Neural progenitor cell (in vitro differentiated cells): ENCODE measurements at regions not wholly inside any gene's neighbourhood (a gene's known extent, or its start where the extent isn't known, plus 50 kb on each side); places are given as distances from the start of the nearest gene placed in this dataset.

Source experiments
- DNase-seq: peaks from one replicate; pipeline ENCODE4 v3.0.0-alpha.2; 2016; ENCODE audit warnings: low spot score
- H2AFZ ChIP-seq: fragments of 200-600 bp; sonication (generic); replicated peaks from 2 replicates; pipeline ENCODE4 v1.6.1; 2016; ENCODE audit warnings: antibody characterized with exemption
- H3F3A ChIP-seq: fragments of 200-600 bp; sonication (generic); 2 replicates; pipeline ENCODE4 v1.6.1; 2016; ENCODE audit warnings: antibody characterized with exemption, low read depth
- H3K27ac ChIP-seq: fragments of 200-600 bp; sonication (generic); 2 replicates; pipeline ENCODE4 v1.5.1; 2016; ENCODE audit warnings: mild to moderate bottlenecking
- H3K27me3 ChIP-seq: fragments of 200-600 bp; sonication (generic); 2 replicates; pipeline ENCODE4 v1.6.1; 2016; ENCODE audit warnings: mild to moderate bottlenecking, moderate library complexity
- H3K36me3 ChIP-seq: fragments of 200-600 bp; sonication (generic); 2 replicates; pipeline ENCODE4 v1.5.1; 2016
- H3K4me1 ChIP-seq: fragments of 200-600 bp; sonication (generic); 2 replicates; pipeline ENCODE4 v1.6.1; 2016; ENCODE audit warnings: mixed run types
- H3K4me2 ChIP-seq: fragments of 200-600 bp; sonication (generic); 2 replicates; pipeline ENCODE4 v1.6.1; 2016
- H3K4me3 ChIP-seq: fragments of 200-600 bp; sonication (generic); 2 replicates; pipeline ENCODE4 v1.5.1; 2016
- H3K79me2 ChIP-seq: fragments of 200-600 bp; sonication (generic); 2 replicates; pipeline ENCODE4 v1.6.1; 2016; ENCODE audit warnings: low read depth
- H3K9ac ChIP-seq: fragments of 200-600 bp; sonication (generic); 2 replicates; pipeline ENCODE4 v1.6.1; 2016
- H3K9me3 ChIP-seq: fragments of 200-600 bp; sonication (generic); 2 replicates; pipeline ENCODE4 v1.5.1; 2016; ENCODE audit warnings: low read depth
- H4K20me1 ChIP-seq: fragments of 200-600 bp; sonication (generic); 2 replicates; pipeline ENCODE4 v1.6.1; 2016; ENCODE audit warnings: low read depth
- H3K27ac Mint-ChIP-seq: 3 replicates; pipeline ENCODE4 v1.8.0; 2021; ENCODE audit warnings: mixed read lengths
- H3K27me3 Mint-ChIP-seq: 2 replicates; pipeline ENCODE4 v1.8.0; 2022; ENCODE audit warnings: low read depth, mild to moderate bottlenecking, inconsistent platforms, moderate library complexity, mixed read lengths; ENCODE audit not compliant: insufficient read depth
- H3K36me3 Mint-ChIP-seq: 3 replicates; pipeline ENCODE4 v1.8.0; 2021; ENCODE audit warnings: mixed read lengths
- H3K4me1 Mint-ChIP-seq: 3 replicates; pipeline ENCODE4 v1.8.0; 2021; ENCODE audit warnings: mixed read lengths
- H3K4me3 Mint-ChIP-seq: 3 replicates; pipeline ENCODE4 v1.8.0; 2021; ENCODE audit warnings: mild to moderate bottlenecking, moderate library complexity, mixed read lengths
- H3K9me3 Mint-ChIP-seq: 3 replicates; pipeline ENCODE4 v1.8.0; 2020; ENCODE audit warnings: mixed read lengths
- CTCF ChIP-seq: fragments of 200-600 bp; sonication (generic); IDR thresholded peaks from 2 replicates; pipeline ENCODE4 v1.5.1; 2017; ENCODE audit warnings: antibody characterized with exemption, mild to moderate bottlenecking
- EZH2 ChIP-seq: fragments of 200-600 bp; sonication (generic); IDR thresholded peaks from 2 replicates; pipeline ENCODE4 v1.6.1; 2017; ENCODE audit warnings: antibody characterized with exemption, mild to moderate bottlenecking, moderate library complexity
- EZH2phosphoT487 ChIP-seq: fragments of 200-600 bp; sonication (generic); IDR thresholded peaks from 2 replicates; pipeline ENCODE4 v1.6.1; 2017; ENCODE audit warnings: antibody characterized with exemption

- no peak overlapping the region for H3K4me3 ChIP-seq
- H3K27me3 Mint-ChIP-seq = peaks cover 2% of the 10 kb centered on the region
- no peaks in the 10 kb centered on the region for H3K36me3 Mint-ChIP-seq
- no peaks in the 10 kb centered on the region for H4K20me1 ChIP-seq
- DNase-seq = no peak
- H3K9me3 Mint-ChIP-seq = no peaks in the 10 kb centered on the region
- H3K4me1 ChIP-seq = no peaks in the 10 kb centered on the region
- H3K4me1 Mint-ChIP-seq = no peaks in the 10 kb centered on the region
- H3F3A ChIP-seq = no peaks in the 10 kb centered on the region
- no peaks in the 10 kb centered on the region for H3K9me3 ChIP-seq
- H3K27ac ChIP-seq = no peak overlapping the region
- no peak overlapping the region for H3K4me3 Mint-ChIP-seq
- no peak overlapping the region for H3K27ac Mint-ChIP-seq
- no peaks in the 10 kb centered on the region for H3K79me2 ChIP-seq
- no peak overlapping the region for H3K4me2 ChIP-seq
- no peak for TF ChIP-seq EZH2
- no peak for TF ChIP-seq CTCF
- TF ChIP-seq EZH2phosphoT487 = no peak
- no peak overlapping the region for H2AFZ ChIP-seq
- H3K27me3 ChIP-seq = no peaks in the 10 kb centered on the region
- H3K36me3 ChIP-seq = no peaks in the 10 kb centered on the region
- H3K9ac ChIP-seq = no peak overlapping the region
Observed at GRCh38 chr18:73924307-73924706, 223.3 kb downstream of the FBXO15 start.

- no peaks in the 10 kb centered on the region for H3K4me1 ChIP-seq
- TF ChIP-seq EZH2phosphoT487 = no peak
- no peak for TF ChIP-seq CTCF
- TF ChIP-seq EZH2 = no peak
- no peak overlapping the region for H3K4me3 ChIP-seq
- no peak overlapping the region for H3K4me2 ChIP-seq
- no peaks in the 10 kb centered on the region for H3K79me2 ChIP-seq
- no peaks in the 10 kb centered on the region for H4K20me1 ChIP-seq
- H3K36me3 Mint-ChIP-seq = no peaks in the 10 kb centered on the region
- H3K27me3 ChIP-seq = no peaks in the 10 kb centered on the region
- H3K4me3 Mint-ChIP-seq = no peak overlapping the region
- H3K27ac ChIP-seq = no peak overlapping the region
- no peaks in the 10 kb centered on the region for H3K9me3 Mint-ChIP-seq
- no peaks in the 10 kb centered on the region for H3K9me3 ChIP-seq
- no peak overlapping the region for H3K27ac Mint-ChIP-seq
- no peaks in the 10 kb centered on the region for H3K4me1 Mint-ChIP-seq
- H3K36me3 ChIP-seq = no peaks in the 10 kb centered on the region
- H3K27me3 Mint-ChIP-seq = peaks cover 2% of the 10 kb centered on the region
- no peak overlapping the region for H2AFZ ChIP-seq
- H3K9ac ChIP-seq = no peak overlapping the region
- H3F3A ChIP-seq = no peaks in the 10 kb centered on the region
- DNase-seq = no peak
Observed at GRCh38 chr18:73923866-73924265, 223.8 kb downstream of the FBXO15 start.

- DNase-seq = no peak
- Histone ChIP-seq H3K4me1 (no peaks in the 10 kb centered on the region), H3K79me2 (no peaks in the 10 kb centered on the region), H3K27ac (no peak overlapping the region), H3K4me2 (no peak overlapping the region), H4K20me1 (no peaks in the 10 kb centered on the region), H3K27me3 (no peaks in the 10 kb centered on the region), H3K4me3 (no peak overlapping the region), H3F3A (no peaks in the 10 kb centered on the region), H3K36me3 (no peaks in the 10 kb centered on the region), H2AFZ (no peak overlapping the region), H3K9ac (no peak overlapping the region), H3K9me3 (no peaks in the 10 kb centered on the region)
- Mint-ChIP-seq H3K27ac (no peak overlapping the region), H3K27me3 (peaks cover 2% of the 10 kb centered on the region), H3K4me3 (no peak overlapping the region), H3K9me3 (no peaks in the 10 kb centered on the region), H3K4me1 (peaks cover 3% of the 10 kb centered on the region), H3K36me3 (no peaks in the 10 kb centered on the region)
- no peak for TF ChIP-seq CTCF
- no peak for TF ChIP-seq EZH2phosphoT487
- no peak for TF ChIP-seq EZH2
Observed at GRCh38 chr18:73920033-73920432, 227.6 kb downstream of the FBXO15 start.

GRCh38 chr18:73918816-73919215 is 228.8 kb downstream of the FBXO15 start:
- Histone ChIP-seq H2AFZ (no peak overlapping the region), H3K36me3 (no peaks in the 10 kb centered on the region), H3K9ac (no peak overlapping the region), H3K4me3 (no peak overlapping the region), H3K4me2 (no peak overlapping the region), H4K20me1 (no peaks in the 10 kb centered on the region), H3K4me1 (no peaks in the 10 kb centered on the region), H3K9me3 (no peaks in the 10 kb centered on the region), H3F3A (no peaks in the 10 kb centered on the region), H3K27me3 (no peaks in the 10 kb centered on the region), H3K79me2 (no peaks in the 10 kb centered on the region), H3K27ac (no peak overlapping the region)
- Mint-ChIP-seq H3K27me3 (peaks cover 5% of the 10 kb centered on the region), H3K36me3 (no peaks in the 10 kb centered on the region), H3K4me3 (no peak overlapping the region), H3K27ac (no peak overlapping the region), H3K9me3 (no peaks in the 10 kb centered on the region), H3K4me1 (peaks cover 3% of the 10 kb centered on the region)
- no peak for DNase-seq
- no peak for TF ChIP-seq CTCF
- TF ChIP-seq EZH2 = no peak
- TF ChIP-seq EZH2phosphoT487 = no peak
